NCI-H2171 treated with DMSO at 0.1 percent for 48 hours (cell line): ENCODE measurements at regions not wholly inside any gene's neighbourhood (a gene's known extent, or its start where the extent isn't known, plus 50 kb on each side); places are given as distances from the start of the nearest gene placed in this dataset.
"Not testable (repeated sequence)": the region's sequence is repeated elsewhere in the genome, so short reads cannot be mapped to it uniquely, and the experiment has no call there.

ENCODE experiments used
- DNase-seq: peaks from one replicate; lab custom pipeline; 2025; lab: John Stamatoyannopoulos, UW

DNA sequence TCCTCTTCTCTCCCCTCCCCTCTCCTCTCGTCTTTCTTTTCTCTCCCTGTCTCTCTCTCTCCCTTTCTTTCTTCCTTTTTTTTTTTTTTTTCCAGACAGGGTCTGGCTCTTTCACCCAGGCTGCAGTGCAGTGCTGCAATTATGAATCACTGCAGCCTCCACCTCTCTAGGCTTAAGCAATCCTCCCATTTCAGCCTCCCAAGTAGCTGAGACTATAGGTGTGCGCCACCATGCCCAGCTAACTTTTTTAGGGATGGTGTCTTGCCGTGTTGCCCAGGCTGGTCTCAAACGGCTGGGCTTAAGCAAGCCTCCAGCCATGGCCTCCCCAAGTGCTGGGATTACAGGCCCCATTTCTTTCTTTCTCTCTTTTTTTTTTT, 59.9 kb upstream of the NCOA3 start:
- DNase-seq = no peak

GRCh38 chr20:47443060-47443459, 58.6 kb upstream of the NCOA3 start:
- not testable (repeated sequence) for DNase-seq

- no peak for DNase-seq
Measured at GRCh38 chr20:47444584-47444983, 57.1 kb upstream of the NCOA3 start.

DNA sequence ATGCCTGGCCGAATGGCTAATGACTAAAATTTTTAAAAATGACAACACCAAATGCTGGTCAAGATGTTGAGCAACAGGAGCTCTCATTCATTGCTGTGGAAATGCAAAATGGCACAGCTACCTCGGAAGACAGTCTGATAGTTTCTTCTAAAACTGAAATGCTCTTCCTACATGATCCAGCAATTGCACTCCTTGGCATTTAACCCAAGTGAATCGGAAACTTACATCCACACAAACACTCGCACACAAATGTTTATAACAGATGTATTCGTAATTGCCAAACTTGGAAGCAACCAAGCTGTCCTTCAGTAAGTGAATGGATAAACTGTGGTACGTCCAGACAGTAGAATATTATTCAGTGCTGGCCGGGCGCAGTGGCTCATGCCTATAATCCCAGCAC, 56.4 kb upstream of the NCOA3 start:
- DNase-seq = no peak

DNA sequence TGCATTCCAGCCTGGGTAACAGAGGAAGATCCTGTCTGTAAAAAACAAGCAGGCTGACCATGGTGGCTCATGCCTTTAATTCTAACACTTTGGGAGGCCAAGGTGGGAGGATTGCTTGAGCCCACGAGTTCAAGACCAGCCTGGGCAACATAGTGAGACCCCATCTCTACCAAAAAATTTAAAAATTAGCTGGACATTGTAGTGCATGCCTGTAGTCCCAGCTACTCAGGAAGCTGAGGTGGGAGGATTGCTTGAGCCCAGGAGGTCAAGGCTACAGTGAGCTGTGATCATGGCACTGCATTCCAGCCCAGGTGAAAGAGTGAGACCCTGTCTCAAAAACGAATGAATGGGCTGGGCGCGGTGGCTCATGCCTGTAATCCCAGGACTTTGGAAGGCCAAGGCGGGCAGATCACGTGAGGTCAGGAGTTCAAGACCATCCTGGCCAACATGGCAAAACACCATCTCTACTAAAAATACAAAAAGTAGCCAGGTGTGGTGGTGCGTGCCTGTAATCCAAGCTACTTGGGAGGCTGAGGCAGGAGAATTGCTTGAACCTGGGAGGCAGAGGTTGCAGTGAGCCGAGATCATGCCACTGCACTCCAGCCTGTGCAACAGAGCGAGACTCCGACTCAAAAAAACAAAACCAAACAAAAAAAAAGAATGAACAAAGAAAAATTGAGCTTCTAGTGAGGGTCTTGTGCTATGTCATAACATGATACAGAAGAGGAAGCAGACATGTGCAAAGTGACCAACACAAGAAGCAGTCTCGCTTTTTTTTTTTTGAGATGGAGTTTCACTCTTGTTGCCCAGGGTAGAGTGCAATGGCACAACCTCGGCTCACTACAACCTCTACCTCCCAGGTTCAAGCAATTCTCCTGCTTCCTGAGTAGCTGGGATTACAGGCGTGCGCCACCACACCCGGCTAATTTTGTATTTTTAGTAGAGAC, 54.1 kb upstream of the NCOA3 start:
- DNase-seq = not testable (repeated sequence)

- no peak for DNase-seq
Measured at GRCh38 chr20:47448429-47448828, 53.3 kb upstream of the NCOA3 start.

- no peak for DNase-seq
Measured at GRCh38 chr20:47451602-47451904, 50.1 kb upstream of the NCOA3 start.
